ENCODE measurements at regions not wholly inside any gene's neighbourhood (a gene's known extent, or its start where the extent isn't known, plus 50 kb on each side); places are given as distances from the start of the nearest gene placed in this dataset.
A peak's percentile ranks its signal among the peaks of the same experiment; 100 is the strongest.
"Not testable (repeated sequence)": the region's sequence is repeated elsewhere in the genome, so short reads cannot be mapped to it uniquely, and the experiment has no call there.

GRCh38 chr2:128613876-128614275, 295.2 kb upstream of the HS6ST1 start:
- no peak for DNase-seq

GRCh38 chr2:128614907-128615306, 296.2 kb upstream of the HS6ST1 start:
- not testable (repeated sequence) for DNase-seq

- DNase-seq: no peak
Measured at GRCh38 chr2:128615571-128615970, 296.9 kb upstream of the HS6ST1 start.

GRCh38 chr2:128617029-128617590, 298.4 kb upstream of the HS6ST1 start:
- DNase-seq: no peak

- no peak for DNase-seq
Measured at GRCh38 chr2:128617661-128618060, 299.0 kb upstream of the HS6ST1 start.

- DNase-seq: no peak
Measured at GRCh38 chr2:128618642-128619041, 300.0 kb upstream of the HS6ST1 start.

- DNase-seq: no peak
Measured at GRCh38 chr2:128619471-128620325, 301.0 kb upstream of the HS6ST1 start.

- no peak for DNase-seq
Measured at GRCh38 chr2:128621074-128621473, 302.4 kb upstream of the HS6ST1 start.

- DNase-seq: no peak
Measured at GRCh38 chr2:128622371-128622770, 303.7 kb upstream of the HS6ST1 start.

GRCh38 chr2:128622955-128623620, 304.4 kb upstream of the HS6ST1 start:
- DNase-seq: no peak

- peak; percentile 80 for DNase-seq
Measured at GRCh38 chr2:128623776-128624761, 305.4 kb upstream of the HS6ST1 start.

- DNase-seq: no peak
Measured at GRCh38 chr2:128624956-128625355, 306.3 kb upstream of the HS6ST1 start.

GRCh38 chr2:128625421-128625820, 306.8 kb upstream of the HS6ST1 start:
- DNase-seq: no peak

- DNase-seq: no peak
Measured at GRCh38 chr2:128625963-128626759, 307.5 kb upstream of the HS6ST1 start.

GRCh38 chr2:128626760-128627511, 308.3 kb upstream of the HS6ST1 start:
- DNase-seq: peak; percentile 58

GRCh38 chr2:128628206-128628605, 309.5 kb upstream of the HS6ST1 start:
- no peak for DNase-seq

GRCh38 chr2:128628996-128629395, 310.3 kb upstream of the HS6ST1 start:
- DNase-seq: no peak

- no peak for DNase-seq
Measured at GRCh38 chr2:128630974-128631697, 312.5 kb upstream of the HS6ST1 start.

- DNase-seq: no peak
Measured at GRCh38 chr2:128631698-128632500, 313.2 kb upstream of the HS6ST1 start.

Data from tongue (tissue), 1 donor.